NCI-H1092 (cell line): ENCODE measurements at regions not wholly inside any gene's neighbourhood (a gene's known extent, or its start where the extent isn't known, plus 50 kb on each side); places are given as distances from the start of the nearest gene placed in this dataset.
"Not testable (repeated sequence)": the region's sequence is repeated elsewhere in the genome, so short reads cannot be mapped to it uniquely, and the experiment has no call there.

ENCODE experiments used
- DNase-seq: peaks from one replicate; lab custom pipeline; 2025; lab: John Stamatoyannopoulos, UW

DNA sequence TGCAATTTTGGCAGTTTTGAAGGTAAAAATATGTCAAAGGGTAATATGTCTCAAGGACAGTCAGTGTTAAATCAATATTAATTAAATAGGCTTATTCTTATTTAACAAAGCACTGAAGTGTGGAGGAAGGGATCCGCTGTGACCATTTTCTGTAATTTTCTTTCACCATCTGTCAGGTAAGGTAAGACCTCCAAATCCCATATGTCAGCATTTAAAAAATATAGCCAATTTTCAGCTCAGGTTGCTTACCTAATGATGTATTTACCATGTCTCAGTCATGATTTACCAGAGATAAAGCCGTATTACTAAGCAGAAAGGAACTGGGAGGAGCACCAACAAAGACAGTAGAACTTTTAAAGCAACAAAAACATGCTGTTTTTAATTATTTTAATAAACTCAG lies 683.9 kb downstream of the CCSER2 start:
- DNase-seq: no peak

DNA sequence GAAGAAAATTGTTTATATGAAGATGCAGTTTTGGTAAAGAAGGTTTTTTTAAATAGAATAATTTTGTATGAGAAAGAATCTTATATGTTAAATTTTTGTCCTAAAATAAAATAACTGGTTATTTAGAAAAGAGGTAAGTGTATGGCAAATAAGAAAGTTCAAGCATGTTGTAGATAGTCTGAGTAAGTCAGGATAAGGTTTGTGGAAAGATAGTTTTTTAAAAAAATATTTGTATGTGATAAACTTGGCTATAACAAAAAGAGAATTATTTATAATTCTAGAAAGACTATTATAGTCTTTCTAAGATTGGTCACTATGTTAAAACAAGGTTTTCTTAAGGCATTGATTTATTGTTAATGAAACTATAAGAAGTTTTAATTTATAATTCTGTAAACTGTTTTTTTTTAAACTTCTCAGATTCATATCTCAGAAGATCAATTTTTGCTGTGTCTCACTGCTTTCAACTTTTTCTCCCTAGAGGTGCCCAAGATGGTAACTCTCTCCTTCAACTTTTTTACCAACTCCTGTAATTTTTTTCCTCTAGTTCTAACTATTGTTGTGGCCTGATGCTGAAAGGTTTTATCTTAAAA lies 698.6 kb downstream of the CCSER2 start:
- no peak for DNase-seq

DNA sequence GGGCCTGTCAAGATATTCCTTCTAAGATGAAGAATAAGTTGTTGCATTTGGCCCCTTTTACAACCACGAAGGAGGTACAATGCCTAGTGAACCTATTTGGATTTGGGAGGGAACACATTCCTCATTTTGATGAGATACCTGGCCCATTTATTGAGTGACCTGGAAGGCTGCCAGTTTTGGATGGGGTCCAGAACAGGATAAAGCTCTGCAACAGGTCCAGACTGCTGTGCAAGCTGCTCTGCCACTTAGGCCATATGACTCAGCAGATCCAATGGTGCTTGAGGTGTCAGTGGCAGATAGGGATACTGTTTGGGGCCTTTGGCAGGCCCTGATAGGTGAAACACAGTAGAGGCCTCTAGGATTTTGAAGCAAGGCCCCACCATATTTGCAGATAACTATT lies 704.6 kb downstream of the CCSER2 start:
- no peak for DNase-seq

DNA sequence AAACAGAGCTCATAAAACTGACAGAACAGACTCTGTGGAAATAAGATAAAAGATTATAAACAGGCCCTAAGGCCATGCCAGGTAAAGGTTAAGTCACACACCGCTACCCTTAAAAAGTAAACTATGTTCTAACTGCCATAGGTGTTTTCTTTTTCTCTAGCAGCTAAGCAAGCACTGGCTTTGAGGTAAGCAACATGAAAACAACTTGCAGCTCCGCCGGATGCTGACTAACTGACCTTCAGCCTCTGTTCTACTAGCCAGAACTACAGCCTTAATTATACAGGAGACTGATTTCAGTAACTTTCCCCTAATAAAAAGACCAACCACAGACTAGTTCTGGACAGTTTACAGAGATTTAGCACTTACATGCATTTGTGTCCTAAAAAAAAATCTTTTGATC lies 708.3 kb downstream of the CCSER2 start:
- DNase-seq: no peak

DNA sequence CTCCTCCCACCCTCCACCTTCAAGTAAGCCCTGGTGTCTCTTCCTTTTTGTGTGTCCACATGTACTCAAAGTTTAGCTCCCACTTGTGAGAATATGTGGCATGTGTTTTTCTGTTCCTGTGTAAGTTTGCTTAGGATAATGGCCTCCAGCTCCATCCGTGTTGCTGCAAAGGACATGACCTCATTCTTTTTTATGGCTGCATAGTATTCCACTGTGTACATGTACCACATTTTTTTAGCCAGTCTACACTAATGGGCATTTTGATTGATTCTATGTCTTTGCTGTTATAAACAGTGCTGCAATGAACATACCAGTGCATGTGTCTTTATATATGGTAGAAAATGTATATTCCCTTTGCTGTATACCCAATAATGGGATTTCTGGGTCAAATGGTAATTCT lies 710.9 kb downstream of the CCSER2 start:
- DNase-seq: no peak

DNA sequence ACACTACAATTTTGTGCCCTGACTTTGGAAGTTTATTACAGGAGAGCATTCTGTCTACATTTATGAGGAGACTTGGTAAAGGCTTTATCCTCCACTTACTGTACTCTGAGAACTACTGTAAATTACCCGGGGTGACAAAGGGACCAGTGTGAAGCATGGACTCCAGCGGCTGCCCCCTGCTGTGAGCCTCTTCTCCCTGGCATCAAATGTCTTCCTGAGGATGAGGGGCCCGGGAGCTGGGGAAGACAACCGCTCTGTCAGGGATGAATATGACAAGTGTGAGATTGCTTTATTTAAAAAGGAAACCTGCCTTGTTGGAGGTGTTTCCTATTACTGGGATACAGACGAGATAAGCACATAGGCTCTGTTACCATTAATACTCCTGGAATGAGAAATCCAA lies 714.8 kb downstream of the CCSER2 start:
- DNase-seq: peak; percentile 6

DNA sequence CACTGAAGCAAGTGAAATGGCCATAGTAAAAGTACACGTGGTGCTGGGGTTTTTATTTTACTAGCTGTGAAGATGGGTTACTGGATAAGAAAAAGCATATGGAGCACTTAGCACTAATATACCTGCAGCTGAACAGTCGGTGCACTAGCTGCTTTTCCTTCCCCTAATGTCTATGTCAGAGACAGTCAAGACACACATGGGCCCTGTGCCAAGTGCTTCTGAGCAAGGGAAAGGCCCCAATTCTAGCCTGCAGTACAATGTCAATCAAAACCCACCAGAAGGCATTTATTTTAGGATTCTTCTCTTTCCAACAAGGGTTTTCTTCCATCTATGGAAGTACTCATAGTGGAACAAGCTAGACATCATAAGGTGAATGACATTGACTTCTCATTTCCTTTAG lies 716.7 kb downstream of the CCSER2 start:
- no peak for DNase-seq

DNA sequence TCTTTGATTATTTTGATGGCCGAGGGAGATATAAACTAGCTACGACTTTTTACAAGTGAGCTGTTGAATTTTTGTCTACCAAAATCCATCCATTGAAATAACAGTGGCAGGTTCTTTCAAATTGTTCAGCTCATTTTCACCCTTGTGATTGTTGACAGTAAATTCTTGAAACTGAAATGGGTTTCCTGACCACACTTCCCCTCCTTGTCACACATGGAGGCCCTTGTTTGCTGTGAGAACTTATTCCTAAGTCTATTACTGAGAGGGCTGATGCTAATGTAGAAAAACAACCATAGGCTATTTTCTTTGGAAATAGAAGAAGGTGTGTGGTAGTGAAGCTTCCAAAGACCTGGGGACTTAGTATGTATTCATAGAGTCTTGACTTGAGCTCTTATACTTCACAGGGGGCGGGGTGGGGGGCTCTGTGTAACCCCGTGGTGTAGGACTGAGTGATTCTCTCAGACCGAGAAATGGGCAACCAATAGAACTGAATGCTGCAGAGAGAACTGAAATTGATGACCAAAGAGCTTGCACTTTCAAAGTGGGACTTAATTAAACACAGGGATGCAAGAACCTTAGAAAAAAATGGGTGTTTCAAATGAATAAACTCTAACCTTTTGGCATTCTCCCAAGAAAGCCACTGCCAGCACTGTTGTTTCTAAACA lies 718.9 kb downstream of the CCSER2 start:
- DNase-seq: no peak

DNA sequence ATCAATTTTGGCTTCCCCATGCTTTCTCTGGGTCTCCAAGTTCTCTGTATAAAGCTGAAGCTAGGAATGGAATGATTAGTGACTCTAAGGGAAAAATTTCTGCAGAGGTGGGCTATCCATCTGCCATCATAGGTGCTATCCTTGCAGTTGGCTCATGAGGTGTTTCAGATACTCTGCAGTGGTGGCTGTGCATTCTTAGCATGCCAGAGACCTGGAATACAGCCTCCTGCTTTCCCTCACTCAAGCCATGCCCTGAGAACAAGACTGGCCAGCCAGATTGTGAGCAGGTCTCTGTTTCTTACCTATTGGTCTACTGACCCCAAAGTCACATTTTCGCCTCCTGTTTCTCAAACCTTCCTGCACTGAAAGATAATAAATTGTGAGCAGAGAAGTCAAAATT lies 719.6 kb downstream of the CCSER2 start:
- no peak for DNase-seq

DNA sequence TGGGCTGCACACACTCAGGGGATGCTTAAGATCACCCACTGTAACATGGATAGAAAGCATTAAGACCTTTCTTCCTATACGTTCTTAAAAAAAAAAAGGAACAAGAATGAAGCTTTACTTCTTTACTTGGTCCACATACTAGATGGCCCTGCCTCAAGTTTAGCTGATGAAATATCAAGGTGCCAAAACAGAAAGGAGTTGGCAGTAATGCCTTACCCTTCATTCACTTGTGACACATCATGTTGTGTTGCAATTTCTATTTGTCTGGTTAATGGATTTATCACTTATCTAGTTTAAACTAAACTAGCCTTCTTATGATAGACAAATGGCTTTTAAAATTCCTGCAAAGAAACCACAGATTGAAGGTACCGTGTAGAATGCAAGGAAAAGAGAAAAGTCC lies 720.3 kb downstream of the CCSER2 start:
- no peak for DNase-seq

DNA sequence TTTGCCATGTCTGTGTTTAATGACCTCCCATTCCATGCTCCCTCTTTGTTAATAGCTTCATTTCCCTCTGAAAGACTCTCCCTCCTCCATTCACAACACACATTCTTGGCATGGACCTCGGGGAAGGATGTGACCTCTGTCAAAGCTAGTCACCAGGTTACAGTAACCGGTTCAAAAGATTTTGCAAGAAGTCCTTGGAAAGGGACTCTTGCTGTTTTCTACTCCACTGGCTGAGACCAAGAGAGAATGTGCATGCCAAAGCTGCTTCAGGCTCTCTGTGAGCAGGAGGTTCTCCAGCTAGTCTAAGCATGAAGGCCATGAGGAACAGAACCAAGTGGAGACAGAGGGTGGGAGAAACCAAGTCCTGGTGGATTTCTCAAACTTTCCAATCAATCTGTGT lies 732.6 kb downstream of the CCSER2 start:
- DNase-seq: no peak

DNA sequence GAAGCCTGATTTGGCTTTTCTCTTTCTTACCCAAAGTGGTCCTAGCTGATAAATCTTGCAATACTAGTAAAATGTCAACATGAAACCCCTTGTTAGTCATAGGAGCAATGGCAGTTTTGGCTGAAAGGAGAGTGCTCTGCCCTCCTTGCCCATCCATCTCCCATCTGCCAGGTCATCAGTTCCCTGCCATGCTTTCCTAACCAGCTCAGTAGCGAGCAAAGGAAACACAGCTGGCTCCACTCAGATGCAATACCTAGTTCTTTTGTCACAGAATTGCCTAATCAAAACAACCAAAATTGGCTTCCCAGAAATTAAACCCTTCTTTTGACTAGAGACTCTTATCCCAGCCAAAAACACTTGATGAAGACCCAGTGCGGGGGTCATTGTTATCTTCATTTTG lies 733.0 kb downstream of the CCSER2 start:
- no peak for DNase-seq

DNA sequence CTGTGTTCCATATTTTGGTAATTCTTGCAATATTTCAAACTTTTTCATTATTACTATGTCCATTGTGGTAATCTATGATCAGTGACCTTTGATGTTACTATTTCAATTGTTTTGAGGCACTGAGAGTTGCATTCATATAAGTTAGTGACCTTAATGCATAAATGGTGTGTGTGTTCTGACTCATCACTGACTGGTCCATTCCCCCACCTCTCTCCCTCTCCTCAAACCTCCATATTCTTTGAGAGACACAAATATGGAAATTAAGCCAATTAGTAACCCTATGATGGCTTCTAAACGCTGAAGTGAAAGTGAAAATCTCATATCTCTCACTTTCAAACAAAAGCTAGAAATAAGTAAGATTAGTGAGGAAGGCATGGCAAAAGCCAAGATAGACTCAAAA lies 739.6 kb downstream of the CCSER2 start:
- DNase-seq: no peak

DNA sequence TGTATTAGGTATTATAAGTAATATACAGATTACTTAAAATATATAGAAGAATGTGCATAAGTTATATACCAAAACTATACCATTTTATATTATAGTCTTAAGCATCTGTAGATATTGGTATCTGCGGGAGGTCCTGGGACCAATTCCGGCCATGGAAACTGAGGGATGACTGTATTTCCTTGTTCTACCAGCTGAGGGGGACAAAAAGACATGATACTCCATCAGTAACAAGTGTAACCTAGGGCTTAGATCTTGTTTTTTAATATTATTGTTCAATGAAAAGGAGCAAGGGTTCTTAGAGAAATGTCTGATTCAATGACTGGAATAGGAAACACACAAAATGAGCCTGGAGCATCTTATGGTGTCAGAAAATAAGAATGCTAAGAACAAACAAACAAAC lies 752.5 kb downstream of the CCSER2 start:
- DNase-seq: no peak

DNA sequence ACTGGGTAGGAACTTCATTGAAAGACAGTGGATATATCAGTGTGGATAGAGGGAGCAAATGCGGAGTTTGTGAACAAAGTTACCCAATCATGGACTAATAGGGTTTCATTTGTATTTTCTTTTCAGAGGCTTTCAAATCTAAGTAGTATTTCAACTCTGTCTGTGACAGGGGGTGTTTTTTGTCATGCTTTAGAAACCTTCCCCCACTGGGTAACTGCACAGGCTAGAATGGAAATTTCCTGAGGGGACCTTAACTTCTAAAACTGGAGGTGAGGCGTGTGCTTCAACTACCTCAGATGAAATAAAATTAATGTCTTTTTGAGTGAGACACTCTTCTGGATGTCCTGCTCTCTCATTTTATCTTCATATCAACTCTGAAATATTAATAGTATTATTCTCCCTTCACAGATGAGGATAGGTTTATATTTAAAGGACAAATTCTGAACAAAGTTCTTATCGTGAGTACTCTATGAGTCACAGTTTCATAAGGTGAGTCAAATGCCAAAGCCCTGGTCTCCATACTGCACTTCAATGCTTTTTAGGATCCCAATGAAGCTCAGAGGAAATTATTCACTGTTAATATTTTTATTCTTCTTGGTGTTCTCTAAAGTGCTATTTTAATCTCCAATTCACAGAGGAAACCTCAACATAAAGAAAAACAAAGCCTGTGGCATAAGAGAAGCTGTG lies 770.6 kb downstream of the CCSER2 start:
- DNase-seq: no peak

DNA sequence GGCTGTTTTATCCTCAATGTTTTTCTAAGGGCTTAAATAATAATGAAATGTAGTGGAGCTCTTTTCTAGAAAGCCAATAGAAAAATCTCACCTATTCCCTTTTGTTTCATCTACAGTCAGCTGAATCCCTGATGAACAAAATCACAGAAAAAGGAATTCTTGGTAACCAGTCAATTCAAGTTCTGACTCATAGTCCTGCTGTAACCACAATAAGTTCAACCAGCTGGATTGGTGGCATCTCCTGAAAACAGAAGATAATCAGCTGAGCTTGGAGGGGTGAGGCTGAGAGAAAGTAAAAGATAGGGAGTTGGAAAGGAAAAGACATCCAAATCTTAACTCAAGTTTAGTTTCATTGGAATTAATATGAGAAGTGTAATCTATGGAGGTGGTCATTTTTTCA lies 772.1 kb downstream of the CCSER2 start:
- no peak for DNase-seq

DNA sequence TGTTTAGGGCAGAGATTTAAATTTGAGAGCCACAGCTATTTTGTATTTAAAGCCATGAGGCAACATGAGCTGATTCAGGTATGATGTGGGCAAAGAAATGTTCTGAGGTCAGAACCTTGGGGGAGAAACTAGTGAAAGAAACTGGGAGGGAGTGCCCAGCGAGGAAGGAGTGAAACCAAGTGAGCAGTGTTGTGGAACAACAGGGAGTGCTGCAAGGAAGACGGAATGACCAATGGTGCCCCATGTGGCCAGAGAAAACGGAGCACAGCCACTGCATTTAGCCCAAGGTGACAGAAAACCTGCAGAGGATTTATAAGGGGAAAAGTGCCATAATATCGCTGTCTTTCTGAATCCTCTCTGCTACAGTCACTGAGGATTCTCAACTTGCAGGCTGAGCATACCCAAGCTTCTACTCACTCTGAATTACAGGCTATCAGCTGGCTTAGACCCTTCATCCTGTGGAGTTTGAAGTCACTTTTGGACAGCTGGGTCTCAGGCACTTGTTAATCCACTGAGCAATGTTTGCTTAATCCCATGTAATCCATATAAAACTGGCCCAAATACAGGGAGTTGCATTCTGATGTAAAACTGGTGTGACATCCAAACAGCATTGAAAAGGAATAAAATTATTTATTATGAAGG lies 777.3 kb downstream of the CCSER2 start:
- DNase-seq: no peak

DNA sequence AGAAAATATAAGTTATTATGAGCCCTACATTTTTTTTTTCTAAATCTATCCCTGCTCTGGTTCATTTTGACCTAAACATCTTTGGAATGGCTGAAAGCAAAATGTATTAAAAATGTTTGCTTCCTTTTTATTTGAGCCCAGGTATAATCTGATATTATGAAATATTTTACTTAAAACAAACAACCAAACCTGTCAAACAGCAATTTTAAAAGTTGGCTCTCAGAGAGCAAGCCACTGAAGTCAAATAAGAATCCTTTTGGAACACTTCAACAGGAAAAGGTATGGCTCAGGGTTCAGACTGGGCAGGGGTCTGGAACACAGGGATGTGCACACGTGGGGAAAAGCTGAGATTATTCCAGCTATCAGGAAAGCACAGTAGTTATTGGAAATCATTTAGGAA lies 782.9 kb downstream of the CCSER2 start:
- no peak for DNase-seq

DNA sequence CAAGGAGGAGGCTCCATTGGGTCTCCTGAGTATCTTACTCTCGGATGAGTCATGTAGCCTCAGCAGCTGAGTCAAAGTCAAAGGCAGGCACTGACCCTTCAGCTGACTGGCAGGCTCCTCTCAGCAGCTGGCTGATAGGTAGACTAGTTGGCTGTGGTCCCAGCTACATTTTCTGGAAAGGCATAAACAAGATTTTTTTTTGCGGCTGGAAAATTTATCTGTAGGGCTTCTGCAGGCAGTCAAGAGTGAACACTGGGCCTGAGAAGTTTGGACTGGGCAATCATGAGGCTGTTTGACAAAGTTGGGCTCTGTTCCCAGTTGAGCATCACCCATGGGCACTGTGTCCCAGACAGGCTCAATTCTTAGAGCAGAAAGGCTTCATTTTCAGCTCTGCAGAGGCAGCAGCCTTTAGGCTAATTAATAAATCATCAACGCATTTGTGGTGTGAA lies 796.2 kb downstream of the CCSER2 start:
- DNase-seq: peak; percentile 7

DNA sequence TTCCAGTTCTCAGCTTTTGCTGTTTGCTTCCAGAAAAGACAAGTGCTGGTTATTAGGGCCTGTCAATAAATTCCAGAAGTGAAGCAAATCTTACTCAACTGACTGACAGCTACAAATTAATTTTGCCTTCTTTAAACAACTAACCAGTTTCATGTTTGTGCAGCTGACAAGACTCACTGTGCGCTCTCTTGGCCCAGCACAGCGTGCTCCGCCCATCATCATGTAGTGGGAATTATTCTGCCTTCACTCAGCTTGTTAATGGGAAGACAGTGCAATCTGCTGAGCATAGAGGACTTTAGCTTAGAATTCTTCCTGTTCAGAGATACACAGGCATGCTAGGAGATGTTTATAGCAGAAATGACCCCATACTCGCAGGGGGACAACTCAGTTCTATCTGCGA lies 808.9 kb downstream of the CCSER2 start:
- DNase-seq: no peak

DNA sequence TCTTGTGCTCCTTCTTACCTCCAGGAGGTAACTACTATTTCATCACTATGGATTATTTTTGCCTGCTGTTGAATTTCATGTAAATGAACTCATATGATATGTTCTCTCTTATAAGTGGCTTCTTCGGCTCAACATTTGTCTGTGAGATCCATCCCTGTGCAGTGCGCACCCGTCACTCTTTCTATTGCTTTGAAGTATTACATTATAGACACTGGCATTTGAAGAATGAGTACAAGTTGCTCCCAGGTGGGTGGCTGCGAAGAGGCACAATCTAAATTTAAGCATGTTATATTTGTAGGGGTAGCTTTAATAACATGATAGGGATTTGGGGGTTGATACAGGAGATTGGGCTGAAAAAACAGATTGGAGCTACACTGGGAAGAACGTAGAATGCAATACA lies 809.7 kb downstream of the CCSER2 start:
- no peak for DNase-seq

DNA sequence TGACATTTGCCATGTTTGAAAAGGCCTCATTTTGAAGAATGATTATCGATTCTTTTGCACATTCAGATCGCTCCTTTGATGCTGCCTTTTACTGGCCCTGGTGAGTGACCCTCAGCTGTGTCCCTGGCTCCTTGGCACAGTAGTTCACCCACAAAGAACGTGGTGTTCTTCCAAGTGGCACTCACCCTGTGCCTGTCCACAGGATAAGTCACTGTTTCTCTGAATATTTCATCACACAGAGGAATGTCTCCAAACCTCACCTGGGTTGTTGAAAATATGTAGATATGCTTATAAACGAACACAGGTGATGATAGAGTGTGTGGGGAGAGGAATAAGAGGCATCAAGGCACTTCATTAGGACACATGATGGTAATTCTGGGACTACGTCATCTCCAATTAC lies 810.7 kb downstream of the CCSER2 start:
- no peak for DNase-seq

DNA sequence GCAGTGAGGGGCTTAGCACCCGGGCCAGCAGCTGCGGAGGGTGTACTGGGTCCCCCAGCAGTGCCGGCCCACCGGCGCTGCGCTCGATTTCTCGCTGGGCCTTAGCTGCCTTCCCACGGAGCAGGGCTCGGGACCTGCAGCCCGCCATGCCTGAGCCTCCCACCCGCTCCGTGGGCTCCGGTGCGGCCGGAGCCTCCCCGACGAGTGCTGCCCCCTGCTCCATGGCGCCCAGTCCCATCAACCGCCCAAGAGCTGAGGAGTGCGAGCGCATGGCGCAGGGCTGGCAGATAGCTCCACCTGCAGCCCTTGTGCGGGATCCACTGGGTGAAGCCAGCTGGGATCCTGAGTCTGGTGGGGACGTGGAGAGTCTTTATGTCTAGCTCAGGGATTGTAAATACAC lies 813.1 kb downstream of the CCSER2 start:
- not testable (repeated sequence) for DNase-seq
